Loucy (cell line): ENCODE measurements at regions not wholly inside any gene's neighbourhood (a gene's known extent, or its start where the extent isn't known, plus 50 kb on each side); places are given as distances from the start of the nearest gene placed in this dataset.

Experiments used
- H2AFZ ChIP-seq: fragments of 200-600 bp; sonication (generic); 2 replicates; pipeline ENCODE4 v1.6.0; 2016; ENCODE audit warnings: antibody characterized with exemption, mild to moderate bottlenecking, low read length, moderate library complexity
- H3F3A ChIP-seq: fragments of 200-600 bp; 2 replicates; pipeline ENCODE4 v1.6.0; 2016; ENCODE audit warnings: antibody characterized with exemption, low read depth, mild to moderate bottlenecking
- H3K27me3 ChIP-seq: fragments of 200-600 bp; sonication (generic); 2 replicates; pipeline ENCODE4 v1.6.1; 2014; ENCODE audit warnings: low read length, mild to moderate bottlenecking; ENCODE audit not compliant: insufficient read depth, poor library complexity, severe bottlenecking
- H3K36me3 ChIP-seq: fragments of 200-600 bp; sonication (generic); 2 replicates; pipeline ENCODE4 v1.6.1; 2016; ENCODE audit warnings: low read length; ENCODE audit not compliant: insufficient read depth
- H3K4me1 ChIP-seq: fragments of 200-600 bp; sonication (generic); 2 replicates; pipeline ENCODE4 v1.5.1; 2014; ENCODE audit warnings: low read length, mild to moderate bottlenecking; ENCODE audit not compliant: insufficient read depth, poor library complexity, severe bottlenecking
- H3K4me2 ChIP-seq: fragments of 200-600 bp; sonication (generic); 2 replicates; pipeline ENCODE4 v1.6.0; 2014; ENCODE audit warnings: antibody characterized with exemption, low read length, low read depth, mild to moderate bottlenecking; ENCODE audit not compliant: poor library complexity, severe bottlenecking
- H3K4me3 ChIP-seq: fragments of 200-600 bp; sonication (generic); 2 replicates; pipeline ENCODE4 v1.5.1; 2014; ENCODE audit warnings: low read length, mild to moderate bottlenecking, mixed read lengths; ENCODE audit not compliant: poor library complexity, severe bottlenecking
- H3K79me2 ChIP-seq: fragments of 200-600 bp; sonication (generic); 2 replicates; pipeline ENCODE4 v1.6.1; 2014; ENCODE audit warnings: low read length; ENCODE audit not compliant: insufficient read depth
- H3K9ac ChIP-seq: fragments of 200-600 bp; sonication (generic); 2 replicates; pipeline ENCODE4 v1.6.0; 2014; ENCODE audit warnings: mild to moderate bottlenecking, low read depth, low read length, moderate library complexity; ENCODE audit not compliant: poor library complexity, severe bottlenecking
- H3K9me2 ChIP-seq: fragments of 200-600 bp; sonication (generic); replicated peaks from 2 replicates; pipeline ENCODE4 v1.6.1; 2016; ENCODE audit warnings: low read depth, low read length, mixed read lengths
- H3K9me3 ChIP-seq: fragments of 200-600 bp; sonication (generic); 2 replicates; pipeline ENCODE4 v1.6.1; 2014; ENCODE audit warnings: mild to moderate bottlenecking, antibody characterized with exemption, low read length, low read depth; ENCODE audit not compliant: insufficient read depth
- H4K20me1 ChIP-seq: fragments of 200-600 bp; sonication (generic); 2 replicates; pipeline ENCODE4 v1.6.0; 2014; ENCODE audit warnings: antibody characterized with exemption, low read length, mild to moderate bottlenecking; ENCODE audit not compliant: insufficient read depth, poor library complexity, severe bottlenecking
- EZH2phosphoT487 ChIP-seq: fragments of 200-600 bp; IDR thresholded peaks from 2 replicates; pipeline ENCODE4 v1.6.1; 2018; ENCODE audit warnings: antibody characterized with exemption, mild to moderate bottlenecking, moderate library complexity, borderline replicate concordance
- TF ChIP-seq, protein P1 (sequence below): fragments of 200-600 bp; sonication (generic); conservative IDR thresholded peaks from 2 replicates; pipeline ENCODE4 v1.5.1; 2014; ENCODE audit warnings: mild to moderate bottlenecking, antibody characterized with exemption, low read length

DNA sequence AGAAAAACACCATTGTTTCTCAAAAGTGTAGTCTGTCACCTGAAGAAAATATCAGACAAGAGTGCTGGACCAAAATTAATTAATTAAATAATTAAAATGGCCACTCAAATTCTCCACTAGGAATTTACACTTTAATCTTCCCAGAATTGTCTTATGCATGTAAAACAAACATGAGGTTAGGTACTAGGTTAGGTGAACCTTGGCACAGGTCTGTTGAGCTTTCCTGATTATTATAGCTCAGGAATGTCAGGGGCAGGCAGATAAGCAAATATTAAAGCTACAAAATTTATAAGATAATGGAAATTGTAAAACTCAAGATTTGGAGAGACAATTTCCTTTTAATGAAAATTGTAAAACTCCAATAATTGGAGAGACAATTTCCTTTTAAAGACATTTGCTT is 253.2 kb downstream of the BMP4 start:
- Histone ChIP-seq H3K4me3 (no peak overlapping the region), H3K27me3 (no peaks in the 10 kb centered on the region), H3K9me2 (no peaks in the 10 kb centered on the region), H3K79me2 (no peaks in the 10 kb centered on the region), H3K9me3 (no peaks in the 10 kb centered on the region), H4K20me1 (no peaks in the 10 kb centered on the region), H3K4me1 (no peaks in the 10 kb centered on the region), H3F3A (no peaks in the 10 kb centered on the region), H2AFZ (no peak overlapping the region), H3K9ac (no peak overlapping the region), H3K4me2 (no peak overlapping the region), H3K36me3 (no peaks in the 10 kb centered on the region)
- TF ChIP-seq, protein P1, sequence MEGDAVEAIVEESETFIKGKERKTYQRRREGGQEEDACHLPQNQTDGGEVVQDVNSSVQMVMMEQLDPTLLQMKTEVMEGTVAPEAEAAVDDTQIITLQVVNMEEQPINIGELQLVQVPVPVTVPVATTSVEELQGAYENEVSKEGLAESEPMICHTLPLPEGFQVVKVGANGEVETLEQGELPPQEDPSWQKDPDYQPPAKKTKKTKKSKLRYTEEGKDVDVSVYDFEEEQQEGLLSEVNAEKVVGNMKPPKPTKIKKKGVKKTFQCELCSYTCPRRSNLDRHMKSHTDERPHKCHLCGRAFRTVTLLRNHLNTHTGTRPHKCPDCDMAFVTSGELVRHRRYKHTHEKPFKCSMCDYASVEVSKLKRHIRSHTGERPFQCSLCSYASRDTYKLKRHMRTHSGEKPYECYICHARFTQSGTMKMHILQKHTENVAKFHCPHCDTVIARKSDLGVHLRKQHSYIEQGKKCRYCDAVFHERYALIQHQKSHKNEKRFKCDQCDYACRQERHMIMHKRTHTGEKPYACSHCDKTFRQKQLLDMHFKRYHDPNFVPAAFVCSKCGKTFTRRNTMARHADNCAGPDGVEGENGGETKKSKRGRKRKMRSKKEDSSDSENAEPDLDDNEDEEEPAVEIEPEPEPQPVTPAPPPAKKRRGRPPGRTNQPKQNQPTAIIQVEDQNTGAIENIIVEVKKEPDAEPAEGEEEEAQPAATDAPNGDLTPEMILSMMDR = no peak
- TF ChIP-seq EZH2phosphoT487 = no peak

GRCh38 chr14:53701108-53701875 is 255.3 kb downstream of the BMP4 start:
- no peaks in the 10 kb centered on the region for H3K79me2 ChIP-seq
- no peak overlapping the region for H3K4me2 ChIP-seq
- H3K9ac ChIP-seq = no peak overlapping the region
- TF ChIP-seq EZH2phosphoT487 = no peak
- TF ChIP-seq, protein P1 = no peak
- H3K9me3 ChIP-seq = no peaks in the 10 kb centered on the region
- H4K20me1 ChIP-seq = no peaks in the 10 kb centered on the region
- H3F3A ChIP-seq = no peaks in the 10 kb centered on the region
- H3K4me3 ChIP-seq = no peak overlapping the region
- no peak overlapping the region for H2AFZ ChIP-seq
- no peaks in the 10 kb centered on the region for H3K9me2 ChIP-seq
- H3K27me3 ChIP-seq = no peaks in the 10 kb centered on the region
- no peaks in the 10 kb centered on the region for H3K4me1 ChIP-seq
- no peaks in the 10 kb centered on the region for H3K36me3 ChIP-seq

DNA sequence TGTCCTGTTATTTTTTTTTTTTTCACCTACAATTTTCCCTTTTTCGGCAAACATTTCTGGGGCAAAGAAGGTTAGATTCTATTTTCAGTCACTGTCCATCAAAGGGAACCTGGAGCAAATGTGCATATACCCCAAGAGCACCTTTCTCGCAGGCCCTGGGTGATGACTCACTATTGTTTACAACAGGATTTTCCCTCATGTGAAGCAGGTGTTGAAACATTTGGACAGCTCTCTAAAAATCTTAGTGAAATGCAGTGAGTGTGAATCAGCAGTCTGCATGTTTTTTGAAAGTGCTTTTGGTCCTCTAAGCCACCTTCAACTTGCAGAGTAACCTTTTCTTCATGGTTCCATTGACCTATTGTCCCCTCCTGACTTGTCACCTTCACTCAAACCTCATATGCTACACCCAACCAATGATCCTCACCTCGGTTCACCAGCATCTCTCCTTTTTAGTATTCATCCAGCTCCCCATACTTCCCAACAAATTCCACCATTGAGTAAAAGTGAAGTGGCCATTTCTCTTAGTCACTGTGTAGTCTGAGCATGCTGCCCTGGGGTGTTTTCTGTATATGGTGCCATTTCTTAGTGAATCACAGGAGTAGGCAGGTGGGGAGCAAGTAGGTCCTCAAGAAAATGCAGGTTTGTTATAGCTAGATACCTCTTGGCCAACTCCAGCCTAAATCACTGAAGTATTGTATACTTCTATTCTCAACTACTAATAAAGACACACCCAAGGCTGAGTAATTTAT is 260.2 kb downstream of the BMP4 start:
- Histone ChIP-seq H3K4me2 (no peak overlapping the region), H3F3A (no peaks in the 10 kb centered on the region), H3K4me1 (no peaks in the 10 kb centered on the region), H3K79me2 (no peaks in the 10 kb centered on the region), H2AFZ (no peak overlapping the region), H4K20me1 (no peaks in the 10 kb centered on the region), H3K4me3 (no peak overlapping the region), H3K9me2 (no peaks in the 10 kb centered on the region), H3K36me3 (no peaks in the 10 kb centered on the region), H3K27me3 (no peaks in the 10 kb centered on the region), H3K9me3 (no peaks in the 10 kb centered on the region), H3K9ac (no peak overlapping the region)
- no peak for TF ChIP-seq EZH2phosphoT487
- TF ChIP-seq, protein P1 = no peak
